ENCODE measurements at regions not wholly inside any gene's neighbourhood (a gene's known extent, or its start where the extent isn't known, plus 50 kb on each side); places are given as distances from the start of the nearest gene placed in this dataset.

DNA sequence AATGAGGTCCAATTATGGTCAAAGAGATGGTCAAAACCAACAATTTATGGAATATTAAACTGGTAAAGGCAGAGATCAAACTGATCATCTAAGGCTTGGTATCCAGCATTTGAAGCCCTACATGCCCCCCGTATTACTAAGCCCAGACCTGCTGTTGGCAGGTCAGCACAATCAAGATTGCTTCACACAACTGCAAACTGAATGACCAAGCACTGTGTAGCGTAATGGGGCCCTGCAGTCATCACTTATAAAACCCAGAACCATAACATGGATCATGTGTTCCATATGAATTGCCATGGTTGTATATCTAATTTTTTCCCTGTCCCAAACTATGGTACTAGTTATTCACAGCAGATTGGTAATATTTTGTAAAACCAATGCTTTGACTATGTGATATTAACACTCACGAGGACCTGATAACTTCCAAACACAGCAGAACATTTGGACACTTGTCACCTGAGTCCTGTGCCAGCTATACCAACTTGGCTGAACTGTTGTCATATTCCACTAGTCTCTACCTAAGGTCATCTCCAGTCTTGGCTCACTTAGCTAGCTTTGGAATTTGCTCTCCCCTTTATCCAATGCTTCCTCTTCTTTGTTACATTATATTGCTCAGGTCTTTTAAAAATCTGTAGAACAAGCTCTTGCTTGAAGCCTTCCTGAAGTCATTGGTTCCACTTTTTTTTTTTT, 81.7 kb upstream of the HMHB1 start:
- no peak for DNase-seq

DNA sequence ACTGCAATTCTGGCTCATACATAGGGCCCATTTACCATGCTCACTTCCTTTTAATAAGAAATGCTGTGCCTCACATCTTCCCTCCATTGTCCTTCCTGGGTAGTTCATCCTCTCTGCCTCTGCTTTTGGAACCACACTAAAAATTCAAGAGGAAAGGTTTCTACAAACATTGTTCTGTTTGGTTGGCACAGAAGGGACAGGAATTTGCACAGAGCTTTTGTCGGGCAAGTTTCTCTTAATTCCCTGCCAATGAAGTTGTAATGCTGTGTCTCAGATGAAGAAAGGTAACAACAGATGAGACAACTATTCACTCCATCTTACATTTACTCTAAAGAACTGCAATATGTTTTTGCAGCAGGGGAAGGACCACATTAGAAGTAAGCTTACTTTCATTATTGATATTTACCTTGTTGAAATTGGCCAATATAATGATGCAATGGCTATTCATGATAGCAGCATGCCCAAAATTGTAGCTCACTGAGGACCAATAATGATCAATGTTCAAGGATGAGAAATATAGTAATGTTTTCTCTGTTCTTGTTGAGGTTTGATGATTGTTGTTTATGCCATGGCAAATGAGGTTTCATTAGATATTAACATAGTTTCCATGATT, 82.5 kb upstream of the HMHB1 start:
- no peak for DNase-seq

- no peak for DNase-seq
These were observed 88.8 kb upstream of the HMHB1 start for GRCh38 chr5:143723159-143723558.

- DNase-seq, result no peak
These were observed 90.0 kb upstream of the HMHB1 start for GRCh38 chr5:143721925-143722324.

DNA sequence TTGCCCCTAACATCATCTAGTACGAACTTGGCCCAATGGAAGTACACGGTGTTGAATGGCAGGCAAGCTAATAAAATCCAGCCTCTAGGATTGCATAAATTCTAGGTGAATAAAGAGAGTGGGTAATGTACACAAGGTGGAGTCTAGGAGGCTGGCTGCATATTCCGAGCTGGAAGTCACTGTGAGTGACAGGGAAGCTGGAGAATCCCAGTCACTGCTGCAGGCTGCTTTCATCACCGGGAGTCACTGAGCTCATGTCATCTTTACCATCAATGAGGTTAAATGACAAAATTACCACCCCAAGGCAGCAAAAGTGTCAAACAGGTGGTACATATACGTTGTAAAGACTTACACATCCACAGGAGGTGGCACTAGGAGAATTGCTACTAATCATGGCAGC, 91.3 kb upstream of the HMHB1 start:
- DNase-seq, result no peak

DNA sequence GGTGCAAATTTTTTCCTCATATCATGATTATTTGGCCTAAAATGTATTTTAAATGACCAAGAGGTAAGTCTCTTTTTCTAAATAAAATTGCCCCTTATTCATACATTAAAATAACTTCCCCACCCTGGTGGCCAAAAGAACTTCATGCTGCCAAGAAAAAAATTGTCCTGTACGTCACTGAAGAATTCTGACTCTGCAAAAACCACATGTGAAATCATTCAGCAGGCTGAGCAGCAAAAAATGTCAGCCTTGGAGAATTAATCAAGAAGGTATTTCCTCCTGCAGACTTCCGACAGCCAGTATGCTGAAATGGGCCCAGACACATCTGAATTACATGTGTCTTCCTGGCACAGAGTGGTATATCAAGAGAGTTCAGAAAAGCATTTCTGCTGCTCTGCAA, 94.6 kb upstream of the HMHB1 start:
- no peak for DNase-seq

GRCh38 chr5:143716881-143717280, 95.1 kb upstream of the HMHB1 start:
- no peak for DNase-seq

DNA sequence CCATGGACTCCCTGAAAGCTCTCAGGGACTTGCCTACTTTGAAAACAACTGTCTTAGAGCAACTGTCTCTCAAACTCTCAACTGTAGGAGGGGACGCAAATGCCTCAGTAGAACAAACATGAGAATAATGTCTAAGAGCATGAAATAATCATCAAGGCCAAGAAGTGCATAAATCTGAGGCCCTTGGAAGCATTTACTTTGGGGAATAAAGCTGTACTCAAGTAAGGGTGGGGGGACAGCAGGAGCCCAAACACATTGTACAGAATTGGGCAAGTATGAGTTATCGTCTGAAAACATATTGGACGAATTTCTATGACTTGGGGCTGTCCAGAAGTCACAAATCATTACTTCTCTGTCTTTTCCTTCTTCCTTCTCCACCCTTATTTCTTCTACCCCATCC, 96.3 kb upstream of the HMHB1 start:
- no peak for DNase-seq

DNA sequence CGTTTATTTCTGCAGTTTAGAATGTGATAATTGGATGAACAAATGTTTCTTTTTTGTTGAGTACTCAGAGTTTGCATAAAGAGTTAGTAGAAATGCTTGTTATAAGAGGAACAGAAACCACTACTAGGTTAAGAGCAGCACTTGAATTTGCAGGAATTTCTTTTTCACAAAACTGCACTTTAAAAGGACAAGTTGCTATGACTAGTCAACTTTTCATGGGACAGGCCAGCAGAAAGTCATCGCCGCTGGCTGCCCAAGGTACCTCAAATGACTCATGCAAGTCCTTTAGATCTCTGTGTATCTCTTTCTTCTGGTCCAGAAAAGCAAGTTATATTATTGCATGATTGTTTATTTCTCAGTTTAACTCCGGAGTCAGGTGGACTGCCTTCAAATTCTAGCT, 97.3 kb upstream of the HMHB1 start:
- DNase-seq, result no peak

GRCh38 chr5:143713047-143714003, 98.6 kb upstream of the HMHB1 start:
- DNase-seq, result no peak

DNA sequence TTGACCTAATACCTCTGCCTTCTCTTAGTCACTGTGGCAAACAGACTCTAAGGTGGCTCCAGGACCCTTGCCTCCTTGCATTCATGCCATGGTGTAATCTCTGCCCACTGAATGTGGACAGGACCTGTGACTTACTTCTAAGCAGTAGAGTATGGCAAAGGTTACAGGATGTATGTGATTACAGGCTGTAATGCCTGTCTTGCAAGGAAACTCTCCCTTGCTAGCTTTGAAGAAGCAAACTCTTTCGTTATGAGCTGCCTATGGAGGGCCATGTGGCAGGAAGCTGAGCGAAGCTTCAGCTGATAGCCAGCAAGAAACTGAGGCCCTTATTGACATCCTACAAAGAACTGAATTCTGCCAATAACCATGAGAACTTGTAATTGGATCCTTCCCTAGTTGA, 103.3 kb upstream of the HMHB1 start:
- DNase-seq, result no peak

DNA sequence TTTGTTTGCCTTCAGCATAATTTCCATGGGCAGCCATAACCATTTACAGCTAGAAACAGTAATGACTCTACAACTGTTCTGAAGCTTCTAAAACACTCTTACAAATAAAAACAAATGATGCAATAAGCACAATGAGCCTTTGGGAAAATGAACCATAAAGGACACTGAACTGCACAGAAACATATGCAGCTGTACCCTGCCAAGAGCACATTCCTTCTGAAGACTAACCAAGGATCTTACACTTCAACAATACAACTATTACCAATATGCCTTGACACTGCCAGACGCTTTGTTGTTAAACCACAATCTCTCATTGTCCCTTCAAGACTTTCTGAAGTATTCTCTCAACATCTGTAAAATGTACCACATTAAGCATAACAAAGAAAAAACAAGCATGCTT, 104.2 kb upstream of the HMHB1 start:
- DNase-seq, result no peak

DNA sequence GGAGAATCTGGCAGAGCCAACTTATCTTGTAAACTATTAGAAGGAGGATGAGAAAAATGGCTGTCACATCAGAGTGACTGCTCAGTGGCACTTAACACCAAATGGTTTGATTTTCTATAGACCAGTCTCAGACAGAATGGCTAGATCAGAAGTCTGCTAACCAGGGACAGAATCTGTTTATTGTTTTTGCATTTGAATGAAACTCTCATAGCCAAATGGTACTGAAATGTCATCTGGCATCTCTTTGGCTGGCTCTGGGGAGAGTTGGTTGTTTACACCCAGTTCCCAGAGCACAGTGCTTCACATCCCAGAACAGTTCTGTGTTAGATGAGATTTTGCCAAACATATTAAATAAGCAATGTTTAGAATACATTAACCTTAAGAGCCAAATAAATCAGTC, 106.6 kb upstream of the HMHB1 start:
- DNase-seq, result no peak

DNA sequence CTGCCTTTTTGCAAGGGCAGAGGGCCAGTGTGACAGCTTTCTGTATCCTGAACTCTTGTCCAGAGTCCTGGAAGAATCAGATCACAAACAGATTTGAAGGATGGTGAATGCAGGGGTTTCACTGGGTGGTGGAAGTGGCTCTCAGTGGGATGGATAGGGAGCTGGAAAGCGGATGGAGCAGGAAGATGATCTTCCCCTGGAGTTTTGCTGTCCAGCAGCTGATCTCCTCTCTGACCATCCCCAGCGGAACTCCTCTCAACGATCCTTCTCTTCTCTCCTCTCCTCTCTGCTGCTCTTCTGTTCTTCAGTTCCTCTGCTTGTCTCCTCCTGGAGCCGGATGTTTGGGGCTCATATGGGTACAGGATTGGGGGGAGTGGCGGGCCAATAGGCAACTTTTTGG, 108.3 kb upstream of the HMHB1 start:
- no peak for DNase-seq

DNA sequence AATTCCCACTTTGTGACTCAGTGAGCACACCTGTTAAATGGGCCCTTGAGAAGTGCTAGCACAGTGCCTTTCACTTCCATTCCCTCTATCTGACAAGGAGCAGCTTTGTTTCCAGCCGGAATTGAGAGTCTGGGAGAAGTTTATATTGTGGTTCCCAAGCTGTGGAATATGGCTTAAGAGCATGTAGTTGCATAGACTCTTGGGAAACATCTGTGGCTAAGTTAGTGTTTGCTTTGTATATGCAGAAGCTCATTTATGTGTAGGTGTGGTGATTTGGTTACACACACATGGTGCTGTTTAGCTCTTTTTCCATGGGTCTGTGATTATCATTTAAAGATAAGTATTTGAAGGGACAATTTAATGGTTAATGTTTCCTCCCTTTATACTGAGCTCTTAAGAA, 110.5 kb upstream of the HMHB1 start:
- DNase-seq, result no peak

GRCh38 chr5:143700994-143701393, 111.0 kb upstream of the HMHB1 start:
- DNase-seq, result no peak

- no peak for DNase-seq
These were observed 112.8 kb upstream of the HMHB1 start for GRCh38 chr5:143699121-143699520.

DNA sequence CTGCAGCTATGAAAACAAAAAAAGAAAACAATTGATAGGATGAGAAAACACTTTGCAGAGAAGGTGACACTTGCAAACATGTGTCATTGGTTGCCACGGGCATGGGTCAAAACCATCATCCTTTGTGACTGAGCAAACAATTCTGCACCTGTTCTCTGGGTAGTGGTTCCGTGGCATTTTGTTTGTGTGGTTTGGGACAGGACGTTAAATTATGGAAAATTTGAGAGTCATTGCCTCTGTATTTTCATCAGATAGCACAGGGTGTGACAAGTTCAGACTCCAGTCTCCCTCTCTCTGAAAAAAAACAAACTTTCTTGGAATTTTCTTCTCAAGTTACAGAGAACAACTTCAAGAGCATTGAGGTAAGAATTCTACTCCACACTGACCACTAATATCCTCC, 113.4 kb upstream of the HMHB1 start:
- no peak for DNase-seq

GRCh38 chr5:143696921-143697320, 115.0 kb upstream of the HMHB1 start:
- no peak for DNase-seq

DNA sequence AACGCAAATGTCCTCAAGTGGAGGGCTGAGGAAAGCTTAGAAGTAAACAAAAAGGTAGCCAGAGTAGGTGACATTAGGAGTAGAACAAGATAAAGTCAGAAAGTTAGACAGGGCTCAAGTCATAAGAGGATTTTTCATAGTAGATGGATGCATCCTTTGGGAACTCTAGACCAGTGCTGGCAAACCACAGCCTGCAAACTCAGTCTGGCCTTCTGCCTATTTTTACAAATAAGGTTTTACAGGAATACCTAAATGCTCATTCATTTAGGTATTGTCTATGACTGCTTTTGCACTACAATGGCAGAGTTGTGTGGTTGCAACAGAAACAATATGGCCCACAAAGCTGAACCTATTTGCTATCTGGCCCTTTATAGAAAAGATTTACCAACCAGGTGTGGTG, 116.0 kb upstream of the HMHB1 start:
- DNase-seq, result no peak

DNA sequence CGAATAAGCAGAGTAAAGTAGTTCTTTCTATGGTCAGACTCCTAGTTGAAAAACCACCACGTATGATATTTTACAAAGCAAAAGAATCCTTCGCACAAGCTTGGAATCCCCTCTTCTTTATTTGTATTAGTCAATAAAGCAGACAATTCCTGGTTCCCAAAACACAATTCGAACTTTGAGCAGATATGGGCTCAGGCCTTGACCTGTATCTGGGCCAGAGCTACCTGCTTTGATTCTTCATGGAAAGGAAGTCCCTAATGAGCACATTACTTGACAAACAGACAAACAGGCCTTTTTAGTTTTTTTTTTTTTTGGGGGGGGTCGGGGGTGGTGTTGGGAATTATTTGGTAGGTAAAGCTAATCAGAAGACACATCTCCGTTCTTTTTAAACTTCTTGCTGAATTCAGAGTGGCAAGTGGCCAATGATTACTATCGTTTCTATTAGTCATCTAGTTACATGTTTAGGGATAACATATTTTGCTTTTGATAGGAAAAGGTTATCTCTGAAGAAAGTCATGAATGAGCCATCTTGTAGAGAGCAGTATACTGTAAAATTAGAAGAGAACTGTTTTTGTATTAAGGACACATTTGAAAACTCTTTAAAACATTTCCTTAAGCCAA, 116.6 kb upstream of the HMHB1 start:
- DNase-seq, result no peak

DNA sequence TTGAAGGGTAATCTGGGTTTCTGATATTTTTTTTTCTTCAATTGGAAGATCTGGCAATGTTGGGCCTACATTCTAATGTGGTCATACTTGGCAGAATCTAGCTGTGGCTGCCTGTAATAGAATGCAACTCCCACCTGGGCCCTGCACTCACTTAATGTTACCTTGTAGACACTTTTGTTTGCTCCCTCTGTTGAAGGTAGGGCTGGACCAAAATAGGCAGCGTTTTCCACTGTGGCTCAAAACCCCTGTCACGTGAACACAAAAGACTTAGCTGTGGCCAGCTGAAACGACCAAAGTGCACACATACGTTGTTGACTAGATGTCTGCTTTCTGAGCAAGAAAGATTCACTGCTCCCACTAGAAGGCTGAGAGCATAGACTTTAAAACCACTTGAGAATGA, 117.6 kb upstream of the HMHB1 start:
- no peak for DNase-seq

Data from anterior cingulate cortex (tissue), 58 donors.